ENCODE measurements at regions not wholly inside any gene's neighbourhood (a gene's known extent, or its start where the extent isn't known, plus 50 kb on each side); places are given as distances from the start of the nearest gene placed in this dataset.
A peak's percentile ranks its signal among the peaks of the same experiment; 100 is the strongest.

- no peak for DNase-seq
These were observed 556.0 kb upstream of the JAG1 start for GRCh38 chr20:11229772-11230171.

GRCh38 chr20:11230999-11231398 is 557.2 kb upstream of the JAG1 start:
- no peak for DNase-seq

- no peak for DNase-seq
These were observed 558.2 kb upstream of the JAG1 start for GRCh38 chr20:11231742-11232648.

GRCh38 chr20:11232896-11233295 is 559.1 kb upstream of the JAG1 start:
- DNase-seq = no peak

- DNase-seq = no peak
These were observed 560.4 kb upstream of the JAG1 start for GRCh38 chr20:11234181-11234580.

GRCh38 chr20:11234608-11235007 is 560.8 kb upstream of the JAG1 start:
- DNase-seq = no peak

GRCh38 chr20:11235058-11235457 is 561.3 kb upstream of the JAG1 start:
- DNase-seq = no peak

- DNase-seq = no peak
These were observed 568.5 kb upstream of the JAG1 start for GRCh38 chr20:11242320-11242719.

- no peak for DNase-seq
These were observed 571.6 kb upstream of the JAG1 start for GRCh38 chr20:11245431-11245830.

- DNase-seq = peak; percentile 23
These were observed 572.5 kb upstream of the JAG1 start for GRCh38 chr20:11246251-11246775.

- no peak for DNase-seq
These were observed 573.5 kb upstream of the JAG1 start for GRCh38 chr20:11247046-11248010.

GRCh38 chr20:11248011-11248409 is 574.2 kb upstream of the JAG1 start:
- no peak for DNase-seq

GRCh38 chr20:11248687-11249638 is 575.2 kb upstream of the JAG1 start:
- DNase-seq = no peak

- no peak for DNase-seq
These were observed 575.9 kb upstream of the JAG1 start for GRCh38 chr20:11249683-11250082.

- DNase-seq = no peak
These were observed 578.6 kb upstream of the JAG1 start for GRCh38 chr20:11252447-11252846.

- DNase-seq = no peak
These were observed 581.7 kb upstream of the JAG1 start for GRCh38 chr20:11255455-11255854.

GRCh38 chr20:11255860-11256259 is 582.1 kb upstream of the JAG1 start:
- DNase-seq = no peak

- DNase-seq = no peak
These were observed 586.8 kb upstream of the JAG1 start for GRCh38 chr20:11260611-11261010.

- no peak for DNase-seq
These were observed 587.8 kb upstream of the JAG1 start for GRCh38 chr20:11261533-11262000.

- no peak for DNase-seq
These were observed 592.8 kb upstream of the JAG1 start for GRCh38 chr20:11266571-11266970.

GRCh38 chr20:11267131-11267761 is 593.4 kb upstream of the JAG1 start:
- no peak for DNase-seq

Data from KG1 (cell line).